HS-5 (cell line): ENCODE measurements at regions not wholly inside any gene's neighbourhood (a gene's known extent, or its start where the extent isn't known, plus 50 kb on each side); places are given as distances from the start of the nearest gene placed in this dataset.
"Not testable (repeated sequence)": the region's sequence is repeated elsewhere in the genome, so short reads cannot be mapped to it uniquely, and the experiment has no call there.

Source experiments
- DNase-seq: peaks from one replicate; pipeline ENCODE4 v3.0.0-alpha.2; 2012; ENCODE audit warnings: low read depth

DNA sequence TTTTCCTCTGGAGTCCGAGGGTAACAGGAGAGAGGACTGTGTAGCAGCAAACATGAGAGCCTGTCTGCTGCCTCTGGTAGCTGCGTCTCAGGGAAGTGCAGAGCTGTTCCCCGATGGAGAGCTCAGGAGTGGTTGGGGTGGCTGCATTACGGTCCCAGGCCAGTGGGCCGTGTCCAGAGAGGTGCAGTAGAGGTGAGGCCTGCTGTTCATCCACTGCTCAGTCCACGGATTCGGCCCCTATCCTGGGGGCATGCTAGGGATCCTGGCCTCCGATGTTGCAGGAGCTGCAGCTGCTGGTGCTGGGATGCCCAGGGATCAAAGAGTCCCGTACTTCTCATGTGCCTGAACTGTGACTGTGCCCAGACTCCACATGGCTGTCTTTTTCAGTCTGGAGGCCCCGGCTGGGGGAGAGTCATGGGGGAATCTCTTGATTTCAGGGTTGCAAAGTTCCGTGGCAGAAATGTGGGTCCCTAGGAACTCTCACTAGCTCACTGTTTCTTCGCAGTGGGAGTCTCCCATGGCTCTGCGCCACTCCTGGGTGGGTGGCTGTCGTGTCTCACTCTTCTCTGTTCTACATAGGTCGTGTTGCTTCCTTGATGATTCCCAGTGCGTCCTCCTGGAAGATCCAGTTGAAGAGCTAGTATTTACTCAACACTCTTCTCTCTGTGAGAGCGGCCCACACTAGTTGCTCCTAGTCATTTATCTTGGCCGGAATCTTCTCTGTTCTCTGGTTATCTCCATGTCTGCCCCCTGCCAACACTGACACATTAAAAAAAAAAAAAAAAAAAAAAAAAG, 109.5 kb upstream of the CENPE start:
- no peak for DNase-seq

- no peak for DNase-seq
Measured at GRCh38 chr4:103306870-103307375, 108.8 kb upstream of the CENPE start.

GRCh38 chr4:103305355-103305754, 107.2 kb upstream of the CENPE start:
- no peak for DNase-seq

DNA sequence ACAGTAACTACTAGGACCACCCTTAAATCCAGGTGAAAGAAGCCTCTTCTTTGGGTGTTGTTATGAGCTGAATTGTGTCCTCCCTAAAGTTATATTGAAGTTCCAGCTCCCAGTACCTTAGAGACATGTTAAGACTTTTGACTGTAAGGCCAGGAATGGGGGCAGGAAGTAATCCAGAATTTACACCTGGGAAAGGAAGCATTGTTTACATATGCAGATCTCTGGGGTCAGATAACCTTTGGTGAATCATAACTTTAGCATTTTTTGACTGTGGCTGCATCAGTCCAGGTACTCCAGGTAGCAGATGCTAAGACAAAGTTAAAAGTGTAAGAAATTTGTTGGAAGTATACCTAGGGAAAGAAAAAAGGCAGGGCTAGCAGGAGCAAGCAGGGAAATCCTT, 104.9 kb upstream of the CENPE start:
- DNase-seq = no peak

DNA sequence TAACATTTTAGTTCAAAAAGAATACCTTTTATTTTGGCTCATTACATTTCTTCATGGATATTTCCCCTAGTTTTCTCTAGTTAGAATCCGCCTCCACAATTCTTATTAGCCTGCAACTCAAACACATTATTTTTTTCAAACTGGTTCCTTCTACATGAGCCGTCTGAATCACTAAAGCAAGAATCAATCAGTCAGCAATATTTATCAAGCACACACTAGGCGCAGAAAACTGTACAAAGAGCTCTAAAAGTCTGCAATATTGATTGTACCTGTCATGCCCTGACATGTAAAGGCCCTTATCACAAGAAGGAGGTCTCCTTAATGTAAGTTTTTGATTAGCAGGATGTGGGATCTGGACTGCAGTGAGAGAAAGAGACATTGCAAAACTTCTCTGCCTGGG, 94.8 kb upstream of the CENPE start:
- DNase-seq = no peak

DNA sequence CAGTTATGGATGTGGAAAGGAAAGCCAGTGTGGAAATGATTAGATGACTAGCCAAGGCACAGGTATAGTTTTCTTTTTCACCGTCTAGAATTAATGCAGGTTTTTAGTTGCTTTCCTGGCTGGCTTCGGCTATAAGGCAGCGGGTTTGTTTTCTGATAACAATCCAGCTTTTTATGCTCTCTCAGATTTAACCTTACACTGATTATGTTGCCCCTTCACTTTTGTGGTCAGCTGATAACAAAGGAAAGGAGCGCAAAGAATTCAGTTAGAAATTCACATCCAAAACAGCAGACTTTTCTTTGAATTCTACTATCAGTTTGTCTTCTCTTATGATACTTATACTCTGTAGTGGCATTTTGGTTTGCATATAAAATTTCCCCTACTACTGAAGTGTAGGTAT, 94.2 kb upstream of the CENPE start:
- no peak for DNase-seq

GRCh38 chr4:103289186-103289585, 91.0 kb upstream of the CENPE start:
- DNase-seq = no peak

DNA sequence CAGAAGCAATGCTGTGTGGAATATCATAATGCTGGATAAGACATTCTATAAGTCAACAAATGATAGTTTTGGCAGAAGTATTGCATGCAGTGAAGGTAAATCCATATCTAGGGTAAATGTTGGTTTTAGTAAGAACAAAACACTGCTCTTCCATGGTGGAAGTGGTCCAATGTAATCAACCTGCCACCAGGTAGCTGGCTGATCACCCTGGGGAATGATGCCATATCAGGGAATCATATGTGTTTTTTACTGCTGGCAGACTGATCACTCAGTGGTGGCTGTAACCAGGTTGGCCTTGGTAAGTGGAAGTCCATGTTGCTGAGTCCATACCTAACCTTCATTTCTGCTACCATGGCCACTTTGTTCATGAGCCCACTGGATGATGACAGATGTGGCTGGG, 74.0 kb upstream of the CENPE start:
- no peak for DNase-seq

GRCh38 chr4:103268746-103269145, 70.6 kb upstream of the CENPE start:
- no peak for DNase-seq

- no peak for DNase-seq
Measured at GRCh38 chr4:103264905-103265304, 66.8 kb upstream of the CENPE start.

DNA sequence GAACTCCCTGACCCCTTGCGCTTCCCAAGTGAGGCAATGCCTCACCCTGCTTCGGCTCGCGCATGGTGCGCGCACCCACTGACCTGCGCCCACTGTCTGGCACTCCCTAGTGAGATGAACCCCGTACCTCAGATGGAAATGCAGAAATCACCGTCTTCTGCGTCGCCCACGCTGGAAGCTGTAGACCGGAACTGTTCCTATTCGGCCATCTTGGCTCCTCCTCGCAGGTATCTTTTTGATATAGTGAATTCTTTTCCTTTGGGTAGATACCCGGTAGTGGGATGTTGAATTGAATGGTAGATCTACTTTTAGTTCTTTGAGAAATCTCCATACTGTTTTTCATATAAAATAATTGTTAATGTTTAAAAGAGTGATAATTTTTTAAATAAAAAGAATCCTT, 57.9 kb upstream of the CENPE start:
- DNase-seq = not testable (repeated sequence)
